B cell (primary cell): ENCODE measurements at regions not wholly inside any gene's neighbourhood (a gene's known extent, or its start where the extent isn't known, plus 50 kb on each side); places are given as distances from the start of the nearest gene placed in this dataset.

Source experiments
- ATAC-seq: fragments of 200-7000 bp; cut with Tn5 transposase; one replicate; pipeline ENCODE4 v1.10.0; 2021; ENCODE audit warnings: low read depth, mild to moderate bottlenecking, moderate number of reproducible peaks, moderate library complexity
- CTCF ChIA-PET: fragments of 350-600 bp; sonication (Branson Sonifier 250); formaldehyde crosslinking; loops from one replicate; lab custom pipeline; 2021; ENCODE audit warnings: antibody characterized with exemption, inconsistent platforms; lab: Charles Lee
- POLR2A ChIA-PET: fragments of 350-600 bp; sonication (Branson Sonifier 250); formaldehyde crosslinking; loops from one replicate; lab custom pipeline; 2021; ENCODE audit warnings: antibody characterized with exemption; lab: Charles Lee
- DNase-seq: peaks from one replicate; pipeline ENCODE4 v3.0.0; 2013
- H2AFZ ChIP-seq: 2 replicates; pipeline ENCODE4 v1.6.1; 2012; ENCODE audit warnings: mild to moderate bottlenecking, low read depth, low read length; ENCODE audit not compliant: insufficient read depth, poor library complexity, severe bottlenecking
- H3K27ac ChIP-seq, 2 donors: 1 replicate in 1 of 2; 2 replicates in 1 of 2; pipeline ENCODE4 v1.5.1; 2012 to 2013; ENCODE audit warnings: low read length in 2 of 2, mild to moderate bottlenecking in 2 of 2, moderate library complexity in 1 of 2
- H3K27me3 ChIP-seq, 4 experiments: fragments of 200-600 bp in 1 of 4; sonication (generic) in 1 of 4; replicated peaks in 1 of 4; 1 replicate in 2 of 4; 2 replicates in 2 of 4; pipeline versions ENCODE4 v1.6.1 to v1.7.0; 2013 to 2016; ENCODE audit warnings: low read length in 3 of 4, mild to moderate bottlenecking in 2 of 4, mixed read lengths in 1 of 4, moderate library complexity in 1 of 4; ENCODE audit not compliant: insufficient read depth in 4 of 4, control insufficient read depth in 3 of 4; ENCODE audit errors: control extremely low read depth in 1 of 4
- H3K36me3 ChIP-seq, 2 experiments: replicated peaks in 1 of 2; 1 replicate in 1 of 2; 2 replicates in 1 of 2; pipeline versions ENCODE4 v1.6.1 to v1.7.1; 2013; ENCODE audit warnings: low read length in 1 of 2; ENCODE audit not compliant: insufficient read depth in 2 of 2, control insufficient read depth in 1 of 2; ENCODE audit errors: control extremely low read depth in 1 of 2, extremely low read depth in 1 of 2
- H3K4me1 ChIP-seq, 2 donors: fragments of 200-600 bp in 1 of 2; sonication (generic) in 1 of 2; 1 replicate in 1 of 2; 2 replicates in 1 of 2; pipeline versions ENCODE4 v1.5.1 to v1.6.1; 2013 to 2017; ENCODE audit warnings: low read length in 2 of 2; ENCODE audit not compliant: control insufficient read depth in 2 of 2, insufficient read depth in 2 of 2
- H3K4me2 ChIP-seq: replicated peaks from 2 replicates; pipeline ENCODE3; 2012; ENCODE audit warnings: mild to moderate bottlenecking, low read depth, low read length; ENCODE audit not compliant: poor library complexity, severe bottlenecking
- H3K4me3 ChIP-seq, 5 experiments: fragments of 200-600 bp in 1 of 5; sonication (generic) in 1 of 5; 1 replicate in 3 of 5; 2 replicates in 2 of 5; pipeline versions ENCODE4 v1.5.1 to v1.7.0; 2011 to 2016; ENCODE audit warnings: low read length in 4 of 5, mild to moderate bottlenecking in 4 of 5, low read depth in 2 of 5, control low read depth in 1 of 5, moderate library complexity in 1 of 5; ENCODE audit not compliant: insufficient read depth in 1 of 5; ENCODE audit errors: control extremely low read depth in 1 of 5, extremely low read depth in 1 of 5
- H3K79me2 ChIP-seq: fragments of 200-600 bp; sonication (generic); one replicate; pipeline ENCODE4 v1.6.0; 2016; ENCODE audit warnings: low read length; ENCODE audit not compliant: control insufficient read depth, insufficient read depth
- H3K9ac ChIP-seq: fragments of 200-600 bp; sonication (generic); 2 replicates; pipeline ENCODE4 v1.6.1; 2017; ENCODE audit warnings: mild to moderate bottlenecking, low read length, moderate library complexity
- H3K9me3 ChIP-seq, 3 donors: one replicate each; pipeline versions ENCODE4 v1.6.1 to v1.7.1; 2013; ENCODE audit warnings: low read length in 2 of 3; ENCODE audit not compliant: control insufficient read depth in 2 of 3, insufficient read depth in 1 of 3; ENCODE audit errors: control extremely low read depth in 1 of 3
- H4K20me1 ChIP-seq: 2 replicates; pipeline ENCODE4 v1.6.0; 2012; ENCODE audit warnings: mild to moderate bottlenecking, low read length; ENCODE audit not compliant: insufficient read depth, control insufficient read depth, poor library complexity, severe bottlenecking
- H3K27ac Mint-ChIP-seq: one replicate; pipeline ENCODE4 v1.8.0; 2021; ENCODE audit warnings: mixed read lengths
- H3K27me3 Mint-ChIP-seq: one replicate; pipeline ENCODE4 v1.8.0; 2021; ENCODE audit warnings: mixed read lengths
- H3K4me1 Mint-ChIP-seq: one replicate; pipeline ENCODE4 v1.8.0; 2021; ENCODE audit warnings: mixed read lengths
- H3K4me3 Mint-ChIP-seq: one replicate; pipeline ENCODE4 v1.8.0; 2021; ENCODE audit warnings: mixed read lengths
- H3K9me3 Mint-ChIP-seq: one replicate; pipeline ENCODE4 v1.8.0; 2022; ENCODE audit warnings: mixed read lengths; ENCODE audit not compliant: insufficient read depth
- CTCF ChIP-seq: fragments of 200-600 bp; IDR thresholded peaks from one replicate; pipeline ENCODE4 v1.8.0; 2022; ENCODE audit warnings: antibody characterized with exemption, mild to moderate bottlenecking
- EZH2 ChIP-seq: IDR thresholded peaks from 2 replicates; pipeline ENCODE4 v1.6.1; 2012; ENCODE audit warnings: borderline replicate concordance, low read depth, mild to moderate bottlenecking, moderate library complexity, low read length; ENCODE audit not compliant: insufficient read depth, poor library complexity, severe bottlenecking
- WGBS: methylation state at CpG from one replicate; pipeline ENCODE4 v1.1.5; 2013; ENCODE audit warnings: missing lambda C conversion rate; ENCODE audit not compliant: insufficient coverage; 5-methylcytosine and 5-hydroxymethylcytosine counted together
- intact Hi-C: fragments of 100-400 bp; cut with micrococcal nuclease; formaldehyde crosslinking; loops from one replicate; pipeline ENCODE4 v1.10.0; 2022

GRCh38 chr4:43264730-43265129, 372.2 kb downstream of the GRXCR1 start:
- ATAC-seq (no peak), DNase-seq (no peak)
- H3K36me3 ChIP-seq = no peaks in the 10 kb centered on the region
- ChIA-PET POLR2A (no interaction called here), CTCF (no interaction called here)
- H3K9ac ChIP-seq = no peak overlapping the region
- no peak overlapping the region for H2AFZ ChIP-seq
- no peak overlapping the region for H3K27ac Mint-ChIP-seq
- no peak overlapping the region for H3K27ac ChIP-seq
- H3K4me2 ChIP-seq = no peak overlapping the region
- no peaks in the 10 kb centered on the region for H4K20me1 ChIP-seq
- TF ChIP-seq EZH2 (no peak), CTCF (no peak)
- intact Hi-C loops = no loop called here
- no peaks in the 10 kb centered on the region for H3K4me1 Mint-ChIP-seq
- H3K27me3 ChIP-seq = no peaks in the 10 kb centered on the region
- no peaks in the 10 kb centered on the region for H3K79me2 ChIP-seq
- H3K9me3 ChIP-seq = no peaks in the 10 kb centered on the region
- H3K4me3 Mint-ChIP-seq = no peak overlapping the region
- H3K4me1 ChIP-seq = no peaks in the 10 kb centered on the region
- H3K27me3 Mint-ChIP-seq = no peaks in the 10 kb centered on the region
- H3K9me3 Mint-ChIP-seq = no peaks in the 10 kb centered on the region
- no peak overlapping the region for H3K4me3 ChIP-seq

- Histone ChIP-seq H3K27ac (no peak overlapping the region), H4K20me1 (no peaks in the 10 kb centered on the region), H3K9ac (no peak overlapping the region), H3K27me3 (no peaks in the 10 kb centered on the region), H3K36me3 (no peaks in the 10 kb centered on the region), H3K4me3 (no peak overlapping the region), H3K4me1 (no peaks in the 10 kb centered on the region), H3K9me3 (no peaks in the 10 kb centered on the region), H3K4me2 (no peak overlapping the region), H2AFZ (no peak overlapping the region), H3K79me2 (no peaks in the 10 kb centered on the region)
- Mint-ChIP-seq H3K9me3 (peaks cover 2% of the 10 kb centered on the region), H3K27ac (no peak overlapping the region), H3K4me3 (no peak overlapping the region), H3K27me3 (no peaks in the 10 kb centered on the region), H3K4me1 (no peaks in the 10 kb centered on the region)
- WGBS = no CpG with 5 or more reads among the region's 1 CpG
- ChIA-PET CTCF (no interaction called here), POLR2A (no interaction called here)
- ATAC-seq (no peak), DNase-seq (no peak)
- intact Hi-C loops = no loop called here
- TF ChIP-seq CTCF = no peak
- TF ChIP-seq EZH2 = no peak
These were observed 379.4 kb downstream of the GRXCR1 start for GRCh38 chr4:43271946-43272345.
